ENCODE measurements at regions not wholly inside any gene's neighbourhood (a gene's known extent, or its start where the extent isn't known, plus 50 kb on each side); places are given as distances from the start of the nearest gene placed in this dataset.

GRCh38 chr13:62110079-62110478, 694.4 kb upstream of the PCDH20 start:
- TF ChIP-seq POLR2A (IDR thresholded peaks at IDR 0.05) (no peak), CTCF (IDR thresholded peaks at IDR 0.05) (no peak), EP300 (IDR thresholded peaks at IDR 0.05) (no peak)
